Rectal smooth muscle tissue (tissue), 1 donor: ENCODE measurements at regions not wholly inside any gene's neighbourhood (a gene's known extent, or its start where the extent isn't known, plus 50 kb on each side); places are given as distances from the start of the nearest gene placed in this dataset.

ENCODE experiments used
- H3K27ac ChIP-seq: one replicate; pipeline ENCODE4 v1.7.0; 2013; ENCODE audit warnings: low read depth, low read length, inconsistent platforms
- H3K27me3 ChIP-seq: one replicate; pipeline ENCODE4 v1.7.0; 2013; ENCODE audit warnings: low read length; ENCODE audit not compliant: control insufficient read depth, insufficient read depth
- H3K36me3 ChIP-seq: one replicate; pipeline ENCODE4 v1.7.0; 2013; ENCODE audit warnings: low read length; ENCODE audit not compliant: control insufficient read depth, insufficient read depth
- H3K4me1 ChIP-seq: one replicate; pipeline ENCODE4 v1.7.0; 2013; ENCODE audit warnings: low read length; ENCODE audit not compliant: control insufficient read depth, insufficient read depth
- H3K4me3 ChIP-seq: one replicate; pipeline ENCODE4 v1.7.0; 2013; ENCODE audit warnings: low read length
- H3K9ac ChIP-seq: one replicate; pipeline ENCODE4 v1.7.0; 2013; ENCODE audit warnings: low read length

- peaks cover 3% of the 10 kb centered on the region for H3K4me1 ChIP-seq
- no peaks in the 10 kb centered on the region for H3K36me3 ChIP-seq
- peak overlapping the region; percentile 39 for H3K4me3 ChIP-seq
- H3K9ac ChIP-seq: no peak overlapping the region
- H3K27ac ChIP-seq: no peak overlapping the region
- no peaks in the 10 kb centered on the region for H3K27me3 ChIP-seq
These were observed 72.9 kb upstream of the FOXN3 start for GRCh38 chr14:89489761-89490437.

DNA sequence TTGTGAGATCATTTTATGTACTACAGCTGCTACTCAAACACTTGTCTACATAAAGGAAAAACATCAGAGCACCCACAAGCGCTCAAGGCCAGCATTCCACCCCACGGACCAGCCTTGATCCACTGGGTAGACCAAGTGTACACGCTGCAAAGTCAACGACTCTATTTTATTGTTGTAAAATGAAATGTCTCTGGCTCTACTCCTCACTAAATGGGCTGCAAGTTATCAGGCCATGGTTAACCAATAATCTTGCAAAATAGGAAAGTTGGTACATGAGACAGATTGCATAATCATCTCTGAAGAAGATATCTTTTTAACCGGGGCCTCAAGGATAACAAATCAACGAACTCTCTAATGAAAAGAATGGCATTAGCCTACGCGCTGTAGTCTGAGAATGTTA is 69.9 kb upstream of the FOXN3 start:
- H3K9ac ChIP-seq: no peak overlapping the region
- no peaks in the 10 kb centered on the region for H3K27me3 ChIP-seq
- no peak overlapping the region for H3K4me3 ChIP-seq
- no peaks in the 10 kb centered on the region for H3K36me3 ChIP-seq
- H3K4me1 ChIP-seq: peaks cover 3% of the 10 kb centered on the region
- H3K27ac ChIP-seq: no peak overlapping the region

GRCh38 chr14:89486505-89486904 is 69.5 kb upstream of the FOXN3 start:
- Histone ChIP-seq H3K36me3 (no peaks in the 10 kb centered on the region), H3K9ac (no peak overlapping the region), H3K4me1 (peaks cover 3% of the 10 kb centered on the region), H3K27me3 (no peaks in the 10 kb centered on the region), H3K27ac (no peak overlapping the region), H3K4me3 (no peak overlapping the region)

GRCh38 chr14:89485264-89485663 is 68.2 kb upstream of the FOXN3 start:
- Histone ChIP-seq H3K4me3 (no peak overlapping the region), H3K27me3 (no peaks in the 10 kb centered on the region), H3K4me1 (no peaks in the 10 kb centered on the region), H3K9ac (no peak overlapping the region), H3K27ac (no peak overlapping the region), H3K36me3 (no peaks in the 10 kb centered on the region)

GRCh38 chr14:89484051-89484844 is 67.2 kb upstream of the FOXN3 start:
- no peaks in the 10 kb centered on the region for H3K27me3 ChIP-seq
- H3K9ac ChIP-seq: no peak overlapping the region
- no peaks in the 10 kb centered on the region for H3K36me3 ChIP-seq
- H3K4me3 ChIP-seq: no peak overlapping the region
- H3K4me1 ChIP-seq: no peaks in the 10 kb centered on the region
- H3K27ac ChIP-seq: no peak overlapping the region

GRCh38 chr14:89481196-89481595 is 64.2 kb upstream of the FOXN3 start:
- no peak overlapping the region for H3K9ac ChIP-seq
- no peaks in the 10 kb centered on the region for H3K4me1 ChIP-seq
- no peaks in the 10 kb centered on the region for H3K27me3 ChIP-seq
- no peak overlapping the region for H3K27ac ChIP-seq
- H3K4me3 ChIP-seq: no peak overlapping the region
- H3K36me3 ChIP-seq: no peaks in the 10 kb centered on the region

GRCh38 chr14:89480278-89480677 is 63.2 kb upstream of the FOXN3 start:
- Histone ChIP-seq H3K27me3 (no peaks in the 10 kb centered on the region), H3K4me3 (no peak overlapping the region), H3K36me3 (no peaks in the 10 kb centered on the region), H3K27ac (no peak overlapping the region), H3K4me1 (no peaks in the 10 kb centered on the region), H3K9ac (no peak overlapping the region)

GRCh38 chr14:89479802-89480201 is 62.8 kb upstream of the FOXN3 start:
- H3K4me3 ChIP-seq: no peak overlapping the region
- H3K4me1 ChIP-seq: no peaks in the 10 kb centered on the region
- H3K36me3 ChIP-seq: no peaks in the 10 kb centered on the region
- H3K9ac ChIP-seq: no peak overlapping the region
- no peak overlapping the region for H3K27ac ChIP-seq
- no peaks in the 10 kb centered on the region for H3K27me3 ChIP-seq

- Histone ChIP-seq H3K27me3 (no peaks in the 10 kb centered on the region), H3K4me3 (no peak overlapping the region), H3K4me1 (no peaks in the 10 kb centered on the region), H3K9ac (no peak overlapping the region), H3K27ac (no peak overlapping the region), H3K36me3 (no peaks in the 10 kb centered on the region)
These were observed 60.4 kb upstream of the FOXN3 start for GRCh38 chr14:89477391-89477790.

GRCh38 chr14:89476354-89476896 is 59.4 kb upstream of the FOXN3 start:
- H3K27ac ChIP-seq: no peak overlapping the region

GRCh38 chr14:89474464-89474863 is 57.4 kb upstream of the FOXN3 start:
- Histone ChIP-seq H3K9ac (no peak overlapping the region), H3K36me3 (no peaks in the 10 kb centered on the region), H3K27ac (no peak overlapping the region), H3K27me3 (no peaks in the 10 kb centered on the region), H3K4me1 (no peaks in the 10 kb centered on the region), H3K4me3 (no peak overlapping the region)

More at GRCh38 chr14:89476354-89476896, 59.4 kb upstream of the FOXN3 start:
- no peak overlapping the region for H3K4me3 ChIP-seq
- H3K36me3 ChIP-seq: no peaks in the 10 kb centered on the region
- no peaks in the 10 kb centered on the region for H3K27me3 ChIP-seq
- no peaks in the 10 kb centered on the region for H3K4me1 ChIP-seq
- no peak overlapping the region for H3K9ac ChIP-seq

DNA sequence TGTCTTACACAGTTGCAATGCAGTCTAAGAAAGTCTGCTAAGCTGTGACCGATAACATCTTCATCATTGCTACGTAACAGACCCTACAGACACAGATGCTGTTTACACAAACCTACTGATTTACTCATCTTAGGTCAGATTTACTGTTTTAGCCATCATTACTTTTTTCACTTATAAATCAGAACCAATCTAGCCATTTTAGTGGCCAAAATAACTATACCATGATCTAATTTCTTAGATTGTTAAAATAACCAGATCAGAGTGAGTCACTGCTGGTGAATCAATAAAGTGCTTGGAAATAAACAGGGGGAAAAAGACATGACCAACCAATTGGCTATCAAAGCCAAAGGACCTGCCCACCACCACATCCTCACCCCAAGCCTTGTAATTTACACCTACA is 57.0 kb upstream of the FOXN3 start:
- H3K27ac ChIP-seq: no peak overlapping the region
- no peaks in the 10 kb centered on the region for H3K36me3 ChIP-seq
- H3K9ac ChIP-seq: no peak overlapping the region

More for the DNA sequence above, 57.0 kb upstream of the FOXN3 start:
- H3K4me3 ChIP-seq: no peak overlapping the region
- no peaks in the 10 kb centered on the region for H3K27me3 ChIP-seq
- H3K4me1 ChIP-seq: no peaks in the 10 kb centered on the region
